H9 (cell line): ENCODE measurements at regions not wholly inside any gene's neighbourhood (a gene's known extent, or its start where the extent isn't known, plus 50 kb on each side); places are given as distances from the start of the nearest gene placed in this dataset.

Source experiments
- DNase-seq: peaks from one replicate; pipeline ENCODE4 v3.0.0-alpha.2; 2017
- H2AFZ ChIP-seq: one replicate; pipeline ENCODE4 v1.6.1; 2013; ENCODE audit warnings: mild to moderate bottlenecking, low read length, control low read depth, moderate library complexity
- H2AK5ac ChIP-seq: 2 replicates; pipeline ENCODE4 v1.6.1; 2013; ENCODE audit warnings: low read length, control low read depth, mixed read lengths; ENCODE audit not compliant: insufficient read length
- H2BK120ac ChIP-seq: one replicate; pipeline ENCODE4 v1.6.1; 2013; ENCODE audit warnings: low read depth, mild to moderate bottlenecking, low read length, control low read depth, inconsistent platforms; ENCODE audit not compliant: poor library complexity, severe bottlenecking
- H2BK12ac ChIP-seq: 2 replicates; pipeline ENCODE4 v1.6.1; 2013; ENCODE audit warnings: low read length, control low read depth, mixed read lengths, low read depth; ENCODE audit not compliant: insufficient read length
- H2BK15ac ChIP-seq: 2 replicates; pipeline ENCODE4 v1.6.1; 2013; ENCODE audit warnings: low read depth, low read length, control low read depth
- H2BK20ac ChIP-seq: one replicate; pipeline ENCODE4 v1.6.1; 2013; ENCODE audit warnings: low read depth, mild to moderate bottlenecking, low read length, control low read depth, inconsistent platforms; ENCODE audit not compliant: poor library complexity, severe bottlenecking
- H2BK5ac ChIP-seq: 2 replicates; pipeline ENCODE4 v1.6.1; 2013; ENCODE audit warnings: low read length, control low read depth, mixed read lengths; ENCODE audit not compliant: insufficient read length
- H3K14ac ChIP-seq: 2 replicates; pipeline ENCODE4 v1.6.1; 2013; ENCODE audit warnings: low read length, control low read depth; ENCODE audit not compliant: insufficient read depth
- H3K18ac ChIP-seq: 2 replicates; pipeline ENCODE4 v1.6.1; 2013; ENCODE audit warnings: low read depth, mild to moderate bottlenecking, mixed read lengths, low read length, control low read depth; ENCODE audit not compliant: insufficient read length
- H3K23ac ChIP-seq: 2 replicates; pipeline ENCODE4 v1.6.1; 2013; ENCODE audit warnings: low read length, control low read depth, mixed read lengths, low read depth; ENCODE audit not compliant: insufficient read length
- H3K23me2 ChIP-seq: 2 replicates; pipeline ENCODE4 v1.6.1; 2013; ENCODE audit warnings: low read depth, mild to moderate bottlenecking, mixed read lengths, low read length, control low read depth; ENCODE audit not compliant: insufficient read length, poor library complexity, severe bottlenecking
- H3K27ac ChIP-seq: 2 replicates; pipeline ENCODE4 v1.5.1; 2013; ENCODE audit warnings: low read length, control low read depth, mixed read lengths, low read depth; ENCODE audit not compliant: insufficient read length
- H3K27me3 ChIP-seq: 2 replicates; pipeline ENCODE4 v1.6.1; 2013; ENCODE audit warnings: low read length, control low read depth, inconsistent platforms; ENCODE audit not compliant: insufficient read depth
- H3K4ac ChIP-seq: 2 replicates; pipeline ENCODE4 v1.6.1; 2013; ENCODE audit warnings: low read depth, mild to moderate bottlenecking, control low read depth, inconsistent platforms, low read length, moderate library complexity
- H3K4me1 ChIP-seq: 2 replicates; pipeline ENCODE4 v1.6.1; 2013; ENCODE audit warnings: low read length, control low read depth, inconsistent platforms; ENCODE audit not compliant: insufficient read depth
- H3K4me2 ChIP-seq: 2 replicates; pipeline ENCODE4 v1.6.1; 2013; ENCODE audit warnings: low read length, control low read depth, mixed read lengths; ENCODE audit not compliant: insufficient read length, insufficient read depth
- H3K56ac ChIP-seq: 2 replicates; pipeline ENCODE4 v1.6.1; 2013; ENCODE audit warnings: low read depth, mild to moderate bottlenecking, mixed read lengths, low read length, control low read depth; ENCODE audit not compliant: insufficient read length
- H3K79me1 ChIP-seq: 2 replicates; pipeline ENCODE4 v1.6.1; 2013; ENCODE audit warnings: low read depth, mild to moderate bottlenecking, moderate library complexity, low read length, control low read depth, inconsistent platforms; ENCODE audit not compliant: insufficient read depth, poor library complexity, severe bottlenecking
- H3K79me2 ChIP-seq: 2 replicates; pipeline ENCODE4 v1.6.1; 2013; ENCODE audit warnings: low read length, control low read depth, inconsistent platforms; ENCODE audit not compliant: insufficient read depth
- H3K9ac ChIP-seq: 2 replicates; pipeline ENCODE4 v1.6.1; 2013; ENCODE audit warnings: low read length, control low read depth, mixed read lengths; ENCODE audit not compliant: insufficient read length; ENCODE audit errors: extremely low read depth
- H3K9me3 ChIP-seq: one replicate; pipeline ENCODE4 v1.6.1; 2013; ENCODE audit warnings: low read depth, low read length, inconsistent platforms; ENCODE audit not compliant: control insufficient read depth
- H3T11ph ChIP-seq: one replicate; pipeline ENCODE4 v1.6.1; 2013; ENCODE audit warnings: mild to moderate bottlenecking, low read length, control low read depth, inconsistent platforms
- H4K20me1 ChIP-seq: one replicate; pipeline ENCODE4 v1.6.1; 2013; ENCODE audit not compliant: control insufficient read depth, insufficient read length, insufficient read depth
- H4K5ac ChIP-seq: 2 replicates; pipeline ENCODE4 v1.6.1; 2013; ENCODE audit warnings: low read depth, mild to moderate bottlenecking, mixed read lengths, low read length, control low read depth; ENCODE audit not compliant: insufficient read length
- H4K8ac ChIP-seq: replicated peaks from 2 replicates; pipeline ENCODE4 v1.6.1; 2013; ENCODE audit warnings: low read length, control low read depth, mixed read lengths, low read depth; ENCODE audit not compliant: insufficient read length
- H4K91ac ChIP-seq: 2 replicates; pipeline ENCODE4 v1.6.1; 2013; ENCODE audit warnings: low read depth, mild to moderate bottlenecking, moderate library complexity, mixed read lengths, low read length, control low read depth; ENCODE audit not compliant: insufficient read length
- H3K27ac Mint-ChIP-seq, 3 experiments: 2 replicates in 2 of 3; 3 replicates in 1 of 3; pipeline ENCODE4 v1.8.0; 2020 to 2021; ENCODE audit warnings: mixed read lengths in 3 of 3, mild to moderate bottlenecking in 1 of 3, moderate library complexity in 1 of 3
- H3K27me3 Mint-ChIP-seq: 2 replicates; pipeline ENCODE4 v1.8.0; 2021; ENCODE audit warnings: low read depth, mild to moderate bottlenecking, moderate library complexity, mixed read lengths
- H3K36me3 Mint-ChIP-seq, 3 experiments: 2 replicates in 2 of 3; 3 replicates in 1 of 3; pipeline ENCODE4 v1.8.0; 2020 to 2021; ENCODE audit warnings: low read depth in 3 of 3, mixed read lengths in 3 of 3; ENCODE audit not compliant: insufficient read depth in 1 of 3
- H3K4me1 Mint-ChIP-seq, 2 experiments: 2 replicates each; pipeline ENCODE4 v1.8.0; 2020; ENCODE audit warnings: mixed read lengths in 2 of 2
- H3K4me3 Mint-ChIP-seq, 2 experiments: 2 replicates in 1 of 2; 3 replicates in 1 of 2; pipeline ENCODE4 v1.8.0; 2020 to 2021; ENCODE audit warnings: mild to moderate bottlenecking in 2 of 2, mixed read lengths in 2 of 2, moderate library complexity in 1 of 2
- H3K9me3 Mint-ChIP-seq, 2 experiments: 2 replicates in 1 of 2; 3 replicates in 1 of 2; pipeline ENCODE4 v1.8.0; 2020; ENCODE audit warnings: mild to moderate bottlenecking in 2 of 2, mixed read lengths in 2 of 2, moderate library complexity in 1 of 2
- CTCF ChIP-seq: fragments of 200-600 bp; sonication (generic); conservative IDR thresholded peaks from 3 replicates; pipeline ENCODE4 v1.8.0; 2021; ENCODE audit warnings: antibody characterized with exemption, mild to moderate bottlenecking
- WGBS: extraction: QIAGEN DNeasy Blood & Tissue Kit; methylation state at CpG from one replicate; pipeline ENCODE4 v1.1.7; 2013; ENCODE audit warnings: missing lambda C conversion rate, low lambda C conversion rate, mixed read lengths; ENCODE audit not compliant: insufficient read length; ENCODE audit errors: extremely low coverage; 5-methylcytosine and 5-hydroxymethylcytosine counted together

GRCh38 chr16:55037046-55037445 lies 106.4 kb downstream of the IRX5 start:
- Histone ChIP-seq H3K4me1 (no peaks in the 10 kb centered on the region), H2AFZ (no peak overlapping the region), H3K27ac (no peak overlapping the region), H3T11ph (no peak overlapping the region), H3K9ac (no peak overlapping the region), H3K14ac (no peak overlapping the region), H4K8ac (no peak overlapping the region), H2AK5ac (no peak overlapping the region), H2BK5ac (no peak overlapping the region), H4K20me1 (no peaks in the 10 kb centered on the region), H4K5ac (no peak overlapping the region), H3K27me3 (no peaks in the 10 kb centered on the region), H3K79me1 (no peaks in the 10 kb centered on the region), H3K23me2 (no peaks in the 10 kb centered on the region), H3K79me2 (no peaks in the 10 kb centered on the region), H2BK20ac (no peak overlapping the region), H4K91ac (no peak overlapping the region), H2BK120ac (no peak overlapping the region), H3K18ac (no peak overlapping the region), H3K23ac (no peak overlapping the region), H3K56ac (no peak overlapping the region), H3K4ac (no peak overlapping the region), H3K9me3 (no peaks in the 10 kb centered on the region), H3K4me2 (no peak overlapping the region), H2BK12ac (no peak overlapping the region), H2BK15ac (no peak overlapping the region)
- Mint-ChIP-seq H3K27me3 (peaks cover 8% of the 10 kb centered on the region; the same call in 1 of the 2 replicates), H3K27ac (no peak overlapping the region), H3K36me3 (no peaks in the 10 kb centered on the region), H3K4me3 (no peak overlapping the region), H3K9me3 (no peaks in the 10 kb centered on the region), H3K4me1 (peaks cover 2 to 3% of the 10 kb centered on the region in 2 experiments; a peak in 3 of 4 replicates)
- WGBS = no CpG with 5 or more reads among the region's 4 CpGs
- DNase-seq = no peak
- no peak for TF ChIP-seq CTCF
